Ectodermal cell (in vitro differentiated cells): ENCODE measurements at regions not wholly inside any gene's neighbourhood (a gene's known extent, or its start where the extent isn't known, plus 50 kb on each side); places are given as distances from the start of the nearest gene placed in this dataset.

Experiments
- H3K27ac ChIP-seq: 2 replicates; pipeline ENCODE4 v1.7.0; 2013; ENCODE audit warnings: mild to moderate bottlenecking, low read depth, low read length; ENCODE audit not compliant: insufficient read depth, poor library complexity, severe bottlenecking
- H3K27me3 ChIP-seq: 2 replicates; pipeline ENCODE4 v1.7.0; 2013; ENCODE audit warnings: mild to moderate bottlenecking, low read length; ENCODE audit not compliant: insufficient read depth, control insufficient read depth, poor library complexity, severe bottlenecking
- H3K36me3 ChIP-seq: one replicate; pipeline ENCODE4 v1.7.0; 2013; ENCODE audit warnings: low read length; ENCODE audit not compliant: control insufficient read depth, insufficient read depth
- H3K4me1 ChIP-seq: one replicate; pipeline ENCODE4 v1.7.0; 2013; ENCODE audit warnings: low read length; ENCODE audit not compliant: control insufficient read depth, insufficient read depth
- H3K4me3 ChIP-seq: 2 replicates; pipeline ENCODE4 v1.7.0; 2013; ENCODE audit warnings: low read depth, low read length, control low read depth; ENCODE audit not compliant: insufficient read depth
- H3K9me3 ChIP-seq: 2 replicates; pipeline ENCODE4 v1.7.0; 2013; ENCODE audit warnings: mild to moderate bottlenecking, low read length, moderate library complexity; ENCODE audit not compliant: control insufficient read depth
- WGBS, 2 experiments: methylation state at CpG; one replicate each; pipeline ENCODE4 v1.1.7; 2013; ENCODE audit warnings: missing lambda C conversion rate in 2 of 2; 5-methylcytosine and 5-hydroxymethylcytosine counted together

DNA sequence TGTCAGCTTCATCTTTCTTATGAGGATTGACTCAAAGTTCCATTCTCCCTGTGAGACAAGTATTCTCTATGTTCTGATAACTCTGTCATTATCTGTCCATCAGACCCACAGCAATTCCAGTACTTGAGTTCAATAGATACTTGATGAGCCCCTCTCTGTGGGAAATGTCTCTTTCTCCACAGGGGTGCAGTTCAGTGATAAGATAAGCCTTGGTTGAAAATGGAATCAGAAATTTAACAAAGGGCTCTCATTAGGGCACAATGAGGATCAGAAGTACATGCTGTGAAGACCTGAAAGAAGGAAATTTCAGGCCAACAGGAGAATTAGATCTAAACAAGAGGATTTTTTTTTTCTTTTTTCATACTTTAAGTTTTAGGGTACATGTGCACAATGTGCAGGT, 737.3 kb downstream of the MTRR start:
- no peak overlapping the region for H3K27ac ChIP-seq
- peaks cover 3% of the 10 kb centered on the region for H3K4me1 ChIP-seq
- peaks cover 2% of the 10 kb centered on the region for H3K9me3 ChIP-seq
- H3K36me3 ChIP-seq, result no peaks in the 10 kb centered on the region
- no peak overlapping the region for H3K4me3 ChIP-seq
- H3K27me3 ChIP-seq, result no peaks in the 10 kb centered on the region

- Histone ChIP-seq H3K4me1 (peaks cover 3% of the 10 kb centered on the region), H3K4me3 (no peak overlapping the region), H3K27ac (no peak overlapping the region), H3K36me3 (no peaks in the 10 kb centered on the region), H3K27me3 (no peaks in the 10 kb centered on the region), H3K9me3 (no peaks in the 10 kb centered on the region)
- 95 to 98% methylated on average over 3 of the region's 3 CpGs for WGBS, 2 experiments
Observed at GRCh38 chr5:8611067-8611466, 742.1 kb downstream of the MTRR start.

DNA sequence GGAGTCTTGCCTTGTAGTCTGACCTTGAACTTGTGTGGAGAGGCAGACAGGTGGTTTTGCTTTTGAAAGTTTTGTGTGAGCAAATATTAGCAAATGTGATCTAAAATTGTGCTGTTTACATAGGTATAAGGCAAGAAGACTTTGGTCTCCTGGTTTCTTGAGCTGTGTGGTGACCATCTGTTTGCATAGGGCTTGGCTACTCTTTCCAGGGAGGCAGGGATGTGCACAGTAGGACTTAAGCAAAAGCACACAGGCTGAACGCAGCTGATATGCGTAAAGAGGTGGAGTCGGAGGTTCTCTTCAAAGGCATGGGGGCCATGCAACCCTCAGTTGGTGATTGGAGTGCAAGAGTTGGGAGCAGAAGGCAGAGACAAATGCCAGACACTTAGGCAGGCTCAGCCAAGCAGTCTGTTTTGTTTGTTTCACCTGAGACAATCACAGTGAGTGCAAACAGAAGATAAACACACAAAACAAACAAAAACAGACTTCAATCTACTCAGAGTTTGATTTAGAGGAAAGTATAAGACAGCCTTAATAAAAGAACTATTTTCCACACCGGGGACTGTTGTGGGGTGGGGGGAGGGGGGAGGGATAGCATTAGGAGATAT, 744.2 kb downstream of the MTRR start:
- Histone ChIP-seq H3K36me3 (no peaks in the 10 kb centered on the region), H3K9me3 (no peaks in the 10 kb centered on the region), H3K4me1 (no peaks in the 10 kb centered on the region), H3K27ac (no peak overlapping the region), H3K27me3 (no peaks in the 10 kb centered on the region), H3K4me3 (no peak overlapping the region)
- 85 to 94% methylated on average over 3 of the region's 4 CpGs for WGBS, 2 experiments

GRCh38 chr5:8615142-8615858, 746.4 kb downstream of the MTRR start:
- H3K27me3 ChIP-seq, result no peaks in the 10 kb centered on the region
- H3K9me3 ChIP-seq, result no peaks in the 10 kb centered on the region
- no peaks in the 10 kb centered on the region for H3K36me3 ChIP-seq
- no peak overlapping the region for H3K4me3 ChIP-seq
- H3K4me1 ChIP-seq, result no peaks in the 10 kb centered on the region
- 94 to 95% methylated on average over 7 of the region's 7 CpGs for WGBS, 2 experiments
- no peak overlapping the region for H3K27ac ChIP-seq

DNA sequence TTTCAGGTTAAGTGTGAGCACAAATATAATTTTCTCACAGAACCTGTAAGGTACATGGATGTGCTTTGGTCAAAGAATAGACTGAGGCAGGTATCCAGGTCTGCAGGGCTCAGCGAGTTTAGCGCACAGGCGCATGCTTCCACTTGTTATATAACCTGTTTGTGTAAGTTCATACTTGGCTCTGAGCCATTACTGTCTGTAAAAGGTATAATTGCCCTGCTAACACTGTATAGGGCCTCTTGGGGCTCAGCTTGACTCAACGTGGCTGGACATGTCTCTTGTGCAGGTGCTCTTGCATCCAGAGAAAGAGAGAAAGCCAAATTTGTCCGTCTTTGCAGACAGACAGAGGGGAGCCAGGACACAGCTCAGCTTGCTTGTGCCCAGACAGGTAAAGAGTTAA, 759.6 kb downstream of the MTRR start:
- Histone ChIP-seq H3K27ac (no peak overlapping the region), H3K9me3 (no peaks in the 10 kb centered on the region), H3K4me1 (no peaks in the 10 kb centered on the region), H3K36me3 (no peaks in the 10 kb centered on the region), H3K4me3 (no peak overlapping the region), H3K27me3 (no peaks in the 10 kb centered on the region)
- WGBS, 2 experiments, result 93% methylated on average over 5 of the region's 5 CpGs

DNA sequence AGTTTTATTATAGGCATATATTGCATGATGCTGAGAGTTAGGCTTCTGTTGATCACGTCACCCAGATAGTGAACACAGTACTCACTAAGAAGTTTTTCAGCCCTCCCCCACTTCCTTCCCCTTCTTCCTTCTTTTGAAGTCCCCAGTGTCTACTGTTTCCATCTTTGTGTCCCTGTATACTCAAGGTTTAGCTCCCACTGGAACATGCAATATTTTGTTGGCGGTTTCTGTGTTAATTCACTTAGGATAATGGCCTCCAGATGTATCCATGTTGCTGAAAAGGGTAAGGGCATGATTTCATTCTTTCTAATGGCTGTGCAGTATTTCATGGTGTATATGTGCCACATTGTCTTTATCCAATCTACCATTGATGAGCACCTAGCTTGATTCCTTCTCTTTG, 764.3 kb downstream of the MTRR start:
- Histone ChIP-seq H3K36me3 (no peaks in the 10 kb centered on the region), H3K27ac (no peak overlapping the region), H3K4me1 (no peaks in the 10 kb centered on the region), H3K9me3 (no peaks in the 10 kb centered on the region), H3K4me3 (no peak overlapping the region), H3K27me3 (no peaks in the 10 kb centered on the region)
- WGBS, 2 experiments, result 89 to 90% methylated on average over 2 of the region's 2 CpGs

GRCh38 chr5:8633696-8634095, 764.7 kb downstream of the MTRR start:
- H3K4me1 ChIP-seq, result no peaks in the 10 kb centered on the region
- H3K9me3 ChIP-seq, result no peaks in the 10 kb centered on the region
- H3K4me3 ChIP-seq, result no peak overlapping the region
- no peaks in the 10 kb centered on the region for H3K27me3 ChIP-seq
- no peaks in the 10 kb centered on the region for H3K36me3 ChIP-seq
- H3K27ac ChIP-seq, result no peak overlapping the region
- WGBS, 2 experiments, result 83 to 87% methylated on average over 2 of the region's 2 CpGs

- no peaks in the 10 kb centered on the region for H3K4me1 ChIP-seq
- 94 to 100% methylated on average over 1 to 2 of the region's 2 CpGs for WGBS, 2 experiments
- H3K4me3 ChIP-seq, result no peak overlapping the region
- H3K27me3 ChIP-seq, result no peaks in the 10 kb centered on the region
- H3K9me3 ChIP-seq, result no peaks in the 10 kb centered on the region
- H3K27ac ChIP-seq, result no peak overlapping the region
- no peaks in the 10 kb centered on the region for H3K36me3 ChIP-seq
Observed at GRCh38 chr5:8634219-8634618, 765.3 kb downstream of the MTRR start.

DNA sequence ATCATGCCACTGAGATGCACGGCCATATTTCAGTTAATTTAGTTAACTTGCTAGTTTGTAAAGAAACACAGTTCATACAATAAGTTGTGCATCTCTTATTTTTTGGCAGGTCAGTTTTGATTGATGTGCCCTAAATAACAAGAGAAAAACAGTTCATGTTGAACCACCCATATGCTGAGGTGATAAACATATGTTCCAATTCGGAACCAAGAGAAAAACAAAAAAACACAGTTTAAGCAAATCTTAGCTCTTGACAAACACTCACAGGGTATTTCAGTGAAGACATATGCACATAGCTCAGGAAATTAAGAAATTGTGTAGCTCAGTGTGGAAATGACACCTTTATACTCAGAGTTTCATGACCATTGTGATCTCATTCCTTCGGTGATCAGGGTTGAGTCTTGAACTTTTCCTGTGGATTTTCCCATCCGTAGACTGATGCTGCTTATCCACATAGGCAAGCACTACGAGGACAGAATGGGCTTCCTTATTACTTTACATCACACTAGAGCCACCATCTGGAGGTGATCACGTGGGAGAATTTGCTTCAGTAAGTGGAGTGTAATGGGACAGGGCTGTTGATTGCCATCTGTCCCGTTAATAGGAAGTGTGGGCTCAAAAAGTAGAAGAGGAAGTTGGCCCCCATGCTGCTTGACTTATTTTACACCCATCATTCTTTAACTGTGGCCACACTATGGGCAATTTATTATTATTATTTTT, 773.0 kb downstream of the MTRR start:
- Histone ChIP-seq H3K27ac (no peak overlapping the region), H3K4me1 (no peaks in the 10 kb centered on the region), H3K36me3 (no peaks in the 10 kb centered on the region), H3K9me3 (no peaks in the 10 kb centered on the region), H3K27me3 (no peaks in the 10 kb centered on the region), H3K4me3 (no peak overlapping the region)
- WGBS, 2 experiments, result 85 to 91% methylated on average over 7 of the region's 7 CpGs

DNA sequence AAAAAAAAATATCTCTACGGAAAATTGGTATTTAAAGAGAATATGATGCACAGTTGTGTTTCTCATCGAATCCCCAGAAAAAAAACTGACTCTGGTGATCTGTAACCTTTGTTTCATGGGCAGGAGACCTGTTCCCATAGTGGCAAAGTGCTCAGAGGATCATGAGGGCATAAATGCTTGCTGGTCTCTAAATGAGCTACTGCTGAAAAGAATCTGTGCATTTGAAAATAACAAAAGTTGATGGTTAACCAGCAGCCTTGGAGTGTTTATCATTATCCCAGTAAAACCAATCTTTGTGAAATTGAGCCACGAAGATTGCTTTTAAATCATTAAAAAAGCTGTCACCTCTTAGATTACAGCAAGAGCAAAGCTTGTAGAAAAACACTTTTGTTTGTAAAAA, 775.4 kb downstream of the MTRR start:
- H3K4me1 ChIP-seq, result no peaks in the 10 kb centered on the region
- H3K9me3 ChIP-seq, result no peaks in the 10 kb centered on the region
- no peaks in the 10 kb centered on the region for H3K36me3 ChIP-seq
- no peak overlapping the region for H3K27ac ChIP-seq
- no peak overlapping the region for H3K4me3 ChIP-seq
- H3K27me3 ChIP-seq, result no peaks in the 10 kb centered on the region
- 91 to 94% methylated on average over 3 of the region's 3 CpGs for WGBS, 2 experiments
